ENCODE measurements at regions not wholly inside any gene's neighbourhood (a gene's known extent, or its start where the extent isn't known, plus 50 kb on each side); places are given as distances from the start of the nearest gene placed in this dataset.
"Not testable (repeated sequence)": the region's sequence is repeated elsewhere in the genome, so short reads cannot be mapped to it uniquely, and the experiment has no call there.

GRCh38 chr15:25246641-25247406 is 192.0 kb downstream of the UBE3A start:
- no peak for DNase-seq (ENCODE audit: low read depth)

- DNase-seq (ENCODE audit: low read depth): no peak
Observed at GRCh38 chr15:25247407-25248038, 191.3 kb downstream of the UBE3A start.

- DNase-seq (ENCODE audit: low read depth): not testable (repeated sequence)
Observed at GRCh38 chr15:25248087-25248486, 190.7 kb downstream of the UBE3A start.

- no peak for DNase-seq (ENCODE audit: low read depth)
Observed at GRCh38 chr15:25248583-25249235, 190.1 kb downstream of the UBE3A start.

GRCh38 chr15:25249236-25250010 is 189.4 kb downstream of the UBE3A start:
- no peak for DNase-seq (ENCODE audit: low read depth)

GRCh38 chr15:25250011-25250596 is 188.7 kb downstream of the UBE3A start:
- no peak for DNase-seq (ENCODE audit: low read depth)

GRCh38 chr15:25250906-25251622 is 187.8 kb downstream of the UBE3A start:
- DNase-seq (ENCODE audit: low read depth): no peak

GRCh38 chr15:25251700-25252390 is 187.0 kb downstream of the UBE3A start:
- DNase-seq (ENCODE audit: low read depth): no peak

GRCh38 chr15:25253048-25253973 is 185.5 kb downstream of the UBE3A start:
- not testable (repeated sequence) for DNase-seq (ENCODE audit: low read depth)

- no peak for DNase-seq (ENCODE audit: low read depth)
Observed at GRCh38 chr15:25268166-25268565, 170.7 kb downstream of the UBE3A start.

All from myocyte (in vitro differentiated cells).